HG02798 (cell line): ENCODE measurements at regions not wholly inside any gene's neighbourhood (a gene's known extent, or its start where the extent isn't known, plus 50 kb on each side); places are given as distances from the start of the nearest gene placed in this dataset.
"Not testable (repeated sequence)": the region's sequence is repeated elsewhere in the genome, so short reads cannot be mapped to it uniquely, and the experiment has no call there.

Experiments used
- ATAC-seq: cut with Tn5 transposase; IDR thresholded peaks from one replicate; pipeline ENCODE4 v1.9.1; 2021; ENCODE audit warnings: mild to moderate bottlenecking; ENCODE audit not compliant: unreplicated experiment, poor library complexity

- ATAC-seq = no peak
Measured at GRCh38 chr2:224217233-224217961, 178.3 kb upstream of the SERPINE2 start.

DNA sequence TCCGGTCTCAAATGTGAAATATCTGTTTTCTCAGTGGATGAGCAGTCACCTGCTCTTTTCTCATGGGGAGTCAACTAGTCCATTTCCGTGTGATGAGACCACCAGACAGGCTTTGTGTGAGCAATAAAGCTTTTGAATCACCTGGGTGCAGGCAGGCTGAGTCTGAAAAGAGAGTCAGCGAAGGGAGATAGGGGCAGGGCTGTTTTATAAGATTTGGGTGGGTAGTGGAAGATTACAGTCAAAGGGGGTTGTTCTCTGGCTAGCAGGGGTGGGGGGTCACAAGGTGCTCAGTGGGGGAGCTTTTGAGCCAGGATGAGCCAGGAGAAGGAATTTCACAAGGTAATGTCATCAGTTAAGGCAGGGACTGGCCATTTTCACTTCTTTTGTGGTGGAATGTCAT is 176.5 kb upstream of the SERPINE2 start:
- not testable (repeated sequence) for ATAC-seq

DNA sequence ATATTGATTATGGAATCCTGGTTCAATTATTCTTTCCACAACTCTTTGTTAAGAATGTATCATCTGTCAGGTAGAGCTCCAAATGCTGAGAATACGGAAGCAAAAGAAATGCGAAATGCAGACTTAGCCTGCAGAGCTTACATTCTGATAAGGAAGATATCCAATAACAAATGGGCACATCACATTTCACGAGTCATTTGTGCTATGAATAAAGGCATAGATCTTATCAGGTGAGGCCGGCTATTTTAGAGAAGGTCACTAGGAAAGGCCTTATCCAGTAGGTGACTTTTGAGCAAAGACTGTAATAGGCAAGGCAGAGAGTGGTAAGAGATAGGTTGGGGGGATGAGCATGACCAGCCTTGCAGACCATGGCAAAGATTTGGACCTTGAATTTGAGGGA is 174.3 kb upstream of the SERPINE2 start:
- no peak for ATAC-seq

DNA sequence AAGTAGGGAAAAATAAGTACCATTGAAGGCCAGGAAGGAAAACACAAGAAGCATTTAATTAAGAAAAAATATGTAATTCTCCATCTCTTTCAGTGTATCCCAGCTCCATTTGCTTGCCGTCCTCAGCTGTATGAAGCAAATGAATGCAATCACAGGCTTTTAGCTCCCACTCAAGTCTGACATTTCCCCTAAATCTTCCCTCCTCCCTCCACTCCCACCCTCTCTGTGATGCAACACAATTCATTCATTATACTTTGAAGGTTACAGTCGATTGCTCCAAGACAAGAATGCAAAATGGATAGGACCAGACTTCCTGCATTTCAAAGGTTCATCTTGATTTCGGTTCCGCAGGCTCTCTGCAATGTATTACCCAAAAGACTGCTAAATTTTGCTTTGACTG is 172.7 kb upstream of the SERPINE2 start:
- ATAC-seq = no peak

DNA sequence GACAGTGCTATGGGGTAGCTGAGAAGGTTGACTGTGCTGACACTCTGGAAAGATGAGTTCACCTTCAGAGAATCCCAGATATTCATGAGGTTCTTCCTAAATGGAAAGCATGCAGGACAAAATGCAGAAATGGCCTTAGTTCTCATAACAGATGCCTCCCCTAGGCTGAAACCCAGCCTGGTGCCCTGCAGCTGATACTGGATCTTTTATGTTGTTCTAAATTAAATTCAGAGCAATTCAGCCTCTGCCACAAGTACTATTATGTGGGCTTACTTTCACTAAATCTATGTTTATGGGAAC is 172.0 kb upstream of the SERPINE2 start:
- ATAC-seq = no peak

GRCh38 chr2:224210286-224211180 is 171.4 kb upstream of the SERPINE2 start:
- no peak for ATAC-seq

DNA sequence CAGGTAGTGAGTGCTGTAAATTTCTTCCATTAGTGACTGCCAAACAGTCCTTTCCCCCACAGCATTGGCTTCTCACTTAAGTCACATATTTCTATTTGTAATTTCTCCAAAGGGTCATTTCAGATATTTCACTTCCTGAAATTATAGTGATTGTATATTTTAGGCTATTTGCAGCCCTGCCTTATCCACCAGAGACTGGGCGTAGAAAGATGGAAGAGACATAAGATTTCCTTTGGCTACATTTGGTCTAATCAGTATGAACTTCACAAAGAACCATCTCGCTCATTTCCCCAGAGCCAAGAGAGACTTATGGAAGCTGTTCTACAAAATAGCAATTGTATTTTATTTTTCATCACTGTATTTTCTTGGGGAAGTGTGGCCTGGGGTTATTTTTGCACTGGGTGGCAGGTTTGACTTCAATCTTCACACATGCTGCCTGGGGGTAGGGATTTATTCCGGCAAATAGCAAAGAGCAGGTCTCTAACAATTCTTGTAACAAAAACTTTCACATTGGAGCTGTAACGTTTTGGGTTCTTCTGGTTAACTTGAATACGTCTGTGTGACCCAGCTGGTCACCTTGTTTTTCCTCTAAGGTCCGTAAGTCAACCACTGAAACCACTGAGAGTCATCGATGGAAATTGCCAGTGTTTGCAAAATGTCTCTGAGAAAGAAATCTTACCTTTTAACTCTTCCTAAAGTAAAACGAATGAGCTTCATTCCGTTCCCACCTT is 170.6 kb upstream of the SERPINE2 start:
- no peak for ATAC-seq

- no peak for ATAC-seq
Measured at GRCh38 chr2:224208443-224208842, 169.4 kb upstream of the SERPINE2 start.

- no peak for ATAC-seq
Measured at GRCh38 chr2:224208007-224208406, 168.9 kb upstream of the SERPINE2 start.

DNA sequence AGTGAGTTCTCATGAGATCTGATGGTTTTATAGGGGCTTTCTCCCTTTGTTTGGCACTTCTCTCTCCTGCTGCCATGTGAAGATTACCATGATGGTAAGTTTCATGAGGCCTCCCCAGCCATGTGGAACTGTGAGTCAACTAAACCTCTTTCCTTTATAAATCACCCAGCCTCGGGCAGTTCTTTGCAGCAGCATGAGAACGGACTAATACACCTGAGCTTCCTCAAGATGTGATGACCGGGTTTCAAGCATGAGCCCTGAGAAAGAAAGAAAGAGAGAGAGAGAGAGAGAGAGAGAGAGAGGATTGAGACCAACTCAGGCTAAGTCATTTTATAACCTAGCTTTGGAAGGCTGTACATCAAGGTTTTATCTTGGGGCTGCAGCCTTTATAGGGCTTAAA is 167.7 kb upstream of the SERPINE2 start:
- ATAC-seq = no peak

- no peak for ATAC-seq
Measured at GRCh38 chr2:224202281-224202865, 163.3 kb upstream of the SERPINE2 start.

DNA sequence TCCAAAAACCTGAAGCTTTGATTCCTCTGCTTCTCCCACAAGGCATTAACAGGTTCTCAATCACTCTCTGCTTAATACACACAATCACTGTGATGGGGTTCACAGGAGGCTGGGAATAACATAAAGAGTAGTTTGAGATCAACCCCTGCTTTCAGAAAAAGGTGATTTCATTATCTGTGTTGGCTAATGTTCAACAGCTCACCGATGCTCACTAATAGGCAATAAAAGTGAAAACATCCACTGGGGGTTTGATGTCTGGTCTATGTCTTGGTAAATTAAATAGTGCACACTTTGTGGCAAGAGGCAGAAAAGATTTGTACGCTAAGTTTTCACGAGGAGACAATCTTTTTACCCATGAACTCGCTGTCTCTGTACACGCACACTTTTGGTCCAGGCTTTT is 159.3 kb upstream of the SERPINE2 start:
- ATAC-seq = no peak

DNA sequence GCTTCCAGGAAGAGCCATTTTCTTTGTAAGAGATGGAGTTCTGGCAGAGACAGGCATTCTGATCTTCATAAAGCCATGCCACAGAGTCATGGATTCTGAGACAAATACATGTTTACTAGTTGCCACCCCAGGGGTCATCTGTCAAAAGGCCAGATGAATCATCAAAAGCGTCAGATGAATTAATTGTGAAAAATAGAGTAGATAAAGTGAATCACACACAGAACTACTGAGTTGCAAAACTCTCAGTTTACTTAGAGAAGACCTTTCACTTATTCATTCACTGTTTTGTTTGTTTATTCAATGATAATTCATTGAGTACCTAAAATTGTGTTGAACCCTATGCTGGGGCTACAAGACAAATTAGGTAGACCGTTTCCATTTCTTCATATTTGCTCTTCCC is 157.7 kb upstream of the SERPINE2 start:
- no peak for ATAC-seq

- no peak for ATAC-seq
Measured at GRCh38 chr2:224195925-224196571, 157.0 kb upstream of the SERPINE2 start.

- no peak for ATAC-seq
Measured at GRCh38 chr2:224194161-224194560, 155.1 kb upstream of the SERPINE2 start.

DNA sequence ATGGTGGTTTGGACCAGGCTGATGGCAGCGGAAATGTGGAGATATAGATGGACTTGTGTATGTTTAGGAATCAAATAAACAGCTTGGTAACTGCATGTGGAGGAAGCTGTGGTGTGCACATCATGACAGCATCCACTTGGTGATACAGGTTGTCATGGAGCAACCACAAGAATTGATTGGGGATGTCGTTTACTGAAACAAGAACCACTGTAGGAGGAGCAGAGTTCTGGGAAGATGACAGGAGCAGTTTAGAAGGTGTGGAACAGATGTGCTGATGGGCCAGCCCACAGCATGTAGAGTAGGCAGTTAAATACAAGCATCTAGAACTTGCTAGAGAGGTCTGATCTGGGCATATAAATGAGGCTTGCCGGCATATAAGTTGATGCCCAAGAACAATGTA is 152.4 kb upstream of the SERPINE2 start:
- ATAC-seq = no peak

- ATAC-seq = no peak
Measured at GRCh38 chr2:224190936-224191270, 151.8 kb upstream of the SERPINE2 start.

DNA sequence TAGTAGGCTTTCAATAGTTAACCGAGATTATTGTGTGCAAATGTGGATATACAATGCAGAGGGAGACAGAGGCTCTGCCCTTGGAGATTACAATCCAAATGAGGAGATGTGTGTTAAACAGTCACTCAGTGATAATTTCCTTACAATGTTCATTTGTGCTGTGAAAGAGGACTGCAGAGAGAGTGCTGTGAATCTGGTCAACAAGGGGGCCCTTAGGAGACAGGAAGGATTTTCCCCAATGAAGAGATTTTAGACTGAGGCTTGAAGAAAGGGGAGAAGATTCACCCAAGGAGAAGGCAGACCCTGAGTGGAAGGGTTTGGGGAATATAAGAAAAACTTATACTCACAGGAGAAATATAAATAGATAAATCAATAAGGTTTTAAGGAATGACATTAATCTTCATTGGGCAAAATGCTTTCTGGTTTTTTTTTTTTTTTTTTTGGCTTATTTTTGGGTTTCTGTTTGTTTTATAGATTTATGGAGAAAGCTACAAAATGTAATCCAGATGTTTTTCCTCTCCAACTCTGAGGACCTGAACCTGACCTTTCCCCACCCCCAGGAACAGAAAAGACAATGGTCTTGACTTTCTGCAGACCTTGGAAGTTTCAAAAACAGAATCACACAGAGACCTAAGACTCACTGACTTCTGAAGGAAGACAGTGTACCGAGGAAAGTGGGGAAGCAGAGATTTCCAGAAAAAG is 151.3 kb upstream of the SERPINE2 start:
- ATAC-seq = no peak

DNA sequence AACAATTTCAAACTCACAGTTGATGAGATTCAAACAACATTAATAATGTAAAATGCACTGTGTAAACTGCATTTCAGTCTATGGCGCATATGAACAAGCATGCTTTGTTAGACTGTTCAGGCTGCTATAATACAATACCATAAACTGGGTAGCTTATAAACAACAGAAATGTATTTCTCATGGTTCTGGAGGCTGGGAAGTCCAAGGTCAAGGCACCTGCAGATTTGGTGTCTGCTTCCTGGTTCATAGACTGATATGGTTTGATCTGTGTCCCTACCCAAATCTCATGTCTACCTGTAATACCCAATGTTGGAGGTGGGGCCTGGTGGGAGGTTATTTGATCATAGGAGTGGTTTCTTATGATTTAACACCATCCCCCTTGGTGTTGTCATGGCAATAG is 148.1 kb upstream of the SERPINE2 start:
- ATAC-seq = no peak
